Lower leg skin (tissue), 3 donors: ENCODE measurements at regions not wholly inside any gene's neighbourhood (a gene's known extent, or its start where the extent isn't known, plus 50 kb on each side); places are given as distances from the start of the nearest gene placed in this dataset.

ENCODE experiments used
- POLR2A ChIP-seq, 2 donors: fragments of 450-650 bp; IDR thresholded peaks; one replicate each; pipeline ENCODE4 v1.6.1; 2016 to 2017; ENCODE audit warnings: antibody characterized with exemption in 2 of 2, mild to moderate bottlenecking in 1 of 2, moderate library complexity in 1 of 2
- TF ChIP-seq, protein P1 (sequence below), 3 donors: fragments of 450-650 bp; IDR thresholded peaks; one replicate each; pipeline ENCODE4 v1.5.1; 2016; ENCODE audit warnings: antibody characterized with exemption in 3 of 3, mild to moderate bottlenecking in 3 of 3, moderate library complexity in 2 of 3

DNA sequence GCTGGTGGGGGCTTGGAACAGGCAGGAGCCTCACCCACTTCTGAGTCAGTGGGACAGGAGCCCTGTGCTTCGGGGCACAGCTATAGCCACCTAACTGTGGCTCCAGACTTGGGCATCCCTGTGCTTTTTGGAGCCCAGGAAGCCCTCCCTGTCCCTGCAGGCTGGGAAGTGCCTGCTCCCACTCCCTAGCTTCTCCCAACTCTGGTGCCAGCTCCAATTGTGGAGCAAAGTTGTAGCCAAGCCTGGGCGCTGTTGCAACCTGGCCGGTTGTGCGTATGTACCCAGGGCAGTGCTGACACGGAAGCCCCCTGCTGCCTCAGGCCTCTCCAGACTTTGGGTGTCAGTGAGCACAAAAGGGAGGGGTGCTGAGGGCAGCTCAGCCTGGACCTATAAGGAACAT lies 601.7 kb upstream of the GJE1 start:
- TF ChIP-seq, protein P1, sequence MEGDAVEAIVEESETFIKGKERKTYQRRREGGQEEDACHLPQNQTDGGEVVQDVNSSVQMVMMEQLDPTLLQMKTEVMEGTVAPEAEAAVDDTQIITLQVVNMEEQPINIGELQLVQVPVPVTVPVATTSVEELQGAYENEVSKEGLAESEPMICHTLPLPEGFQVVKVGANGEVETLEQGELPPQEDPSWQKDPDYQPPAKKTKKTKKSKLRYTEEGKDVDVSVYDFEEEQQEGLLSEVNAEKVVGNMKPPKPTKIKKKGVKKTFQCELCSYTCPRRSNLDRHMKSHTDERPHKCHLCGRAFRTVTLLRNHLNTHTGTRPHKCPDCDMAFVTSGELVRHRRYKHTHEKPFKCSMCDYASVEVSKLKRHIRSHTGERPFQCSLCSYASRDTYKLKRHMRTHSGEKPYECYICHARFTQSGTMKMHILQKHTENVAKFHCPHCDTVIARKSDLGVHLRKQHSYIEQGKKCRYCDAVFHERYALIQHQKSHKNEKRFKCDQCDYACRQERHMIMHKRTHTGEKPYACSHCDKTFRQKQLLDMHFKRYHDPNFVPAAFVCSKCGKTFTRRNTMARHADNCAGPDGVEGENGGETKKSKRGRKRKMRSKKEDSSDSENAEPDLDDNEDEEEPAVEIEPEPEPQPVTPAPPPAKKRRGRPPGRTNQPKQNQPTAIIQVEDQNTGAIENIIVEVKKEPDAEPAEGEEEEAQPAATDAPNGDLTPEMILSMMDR (IDR thresholded peaks at IDR 0.05) = no peak
- no peak for TF ChIP-seq POLR2A (IDR thresholded peaks at IDR 0.05)
